GM12878 (cell line): ENCODE measurements at regions not wholly inside any gene's neighbourhood (a gene's known extent, or its start where the extent isn't known, plus 50 kb on each side); places are given as distances from the start of the nearest gene placed in this dataset.

Source experiments
- ATAC-seq: fragments of 200-7000 bp; cut with Tn5 transposase; 3 replicates; pipeline ENCODE4 v1.9.1; 2020; ENCODE audit warnings: mild to moderate bottlenecking, moderate library complexity
- BruUV-seq: library from RNA; stranded (reverse); fragments of 400-500 nt; replicated peaks from 2 replicates; lab custom pipeline; 2021; lab: Mats Ljungman, UMichigan
- CTCF ChIA-PET: fragments of 300-600 bp; sonication (Branson Sonifier 250); formaldehyde crosslinking; extraction: SDS; loops from one replicate; lab custom pipeline; 2021; ENCODE audit warnings: inconsistent platforms; lab: Yijun Ruan, JAX
- POLR2A ChIA-PET: fragments of 350-600 bp; formaldehyde crosslinking; extraction: SDS; loops from one replicate; lab custom pipeline; 2021; ENCODE audit warnings: inconsistent platforms; lab: Charles Lee
- RAD21 ChIA-PET: fragments of 300-600 bp; sonication (Branson Sonifier 250); formaldehyde crosslinking; loops from one replicate; lab custom pipeline; 2023; ENCODE audit warnings: antibody characterized with exemption; ENCODE audit not compliant: unreplicated experiment; lab: Charles Lee
- SMC1A ChIA-PET: fragments of 300-600 bp; sonication (Branson Sonifier 250); formaldehyde crosslinking; loops from one replicate; lab custom pipeline; 2023; ENCODE audit not compliant: unreplicated experiment, uncharacterized antibody; lab: Charles Lee
- DNase-seq: peaks from one replicate; pipeline ENCODE4 v3.0.0-alpha.2; 2011; ENCODE audit warnings: low read depth, low spot score
- FAIRE-seq: peaks from 3 replicates; lab custom pipeline; 2011; peaks lifted over from hg19 to GRCh38; lab: Jason Lieb, UNC
- H2AFZ ChIP-seq: 2 replicates; pipeline ENCODE4 v1.6.0; 2011; ENCODE audit warnings: low read depth, low read length, control low read depth; ENCODE audit not compliant: control insufficient read depth
- H3K27ac ChIP-seq: 2 replicates; pipeline ENCODE4 v1.5.1; 2011; ENCODE audit warnings: control low read depth; ENCODE audit not compliant: control insufficient read depth, insufficient read depth
- H3K27me3 ChIP-seq, 2 experiments: replicated peaks in 1 of 2; 2 replicates each; pipeline versions ENCODE4 v1.6.0 to v1.6.1; 2011; ENCODE audit warnings: low read length in 1 of 2; ENCODE audit not compliant: control insufficient read depth in 2 of 2, insufficient read depth in 2 of 2
- H3K36me3 ChIP-seq, 2 experiments: 2 replicates each; pipeline ENCODE4 v1.5.1; 2011; ENCODE audit warnings: low read length in 1 of 2; ENCODE audit not compliant: control insufficient read depth in 2 of 2, insufficient read depth in 2 of 2
- H3K4me1 ChIP-seq: 2 replicates; pipeline ENCODE4 v1.6.1; 2011; ENCODE audit warnings: mild to moderate bottlenecking, low read length, moderate library complexity, mixed read lengths; ENCODE audit not compliant: control insufficient read depth, insufficient read depth
- H3K4me2 ChIP-seq: 2 replicates; pipeline ENCODE4 v1.6.0; 2011; ENCODE audit warnings: control low read depth; ENCODE audit not compliant: control insufficient read depth, insufficient read depth
- H3K4me3 ChIP-seq: fragments of 200-600 bp; sonication (generic); 2 replicates; pipeline ENCODE4 v1.5.1; 2016
- H3K79me2 ChIP-seq: 2 replicates; pipeline ENCODE4 v1.6.0; 2011; ENCODE audit warnings: low read length; ENCODE audit not compliant: control insufficient read depth, insufficient read depth
- H3K9ac ChIP-seq: 2 replicates; pipeline ENCODE4 v1.8.0; 2011; ENCODE audit warnings: low read length, control low read depth, mixed read lengths; ENCODE audit not compliant: control insufficient read depth, insufficient read depth
- H3K9me3 ChIP-seq: replicated peaks from 3 replicates; pipeline ENCODE4 v1.5.1; 2011; ENCODE audit warnings: mild to moderate bottlenecking, low read length; ENCODE audit not compliant: control insufficient read depth, insufficient read depth
- H4K20me1 ChIP-seq: 2 replicates; pipeline ENCODE4 v1.6.0; 2011; ENCODE audit not compliant: control insufficient read depth, insufficient read depth
- ATF2 ChIP-seq: IDR thresholded peaks from 2 replicates; pipeline ENCODE4 v1.6.1; 2012; ENCODE audit warnings: low read length, inconsistent platforms
- CBFB ChIP-seq: IDR thresholded peaks from 2 replicates; pipeline ENCODE4 v1.6.1; 2016; ENCODE audit warnings: antibody characterized with exemption, low read depth
- CREB1 ChIP-seq: IDR thresholded peaks from 2 replicates; pipeline ENCODE4 v1.6.1; 2012; ENCODE audit warnings: low read depth, mild to moderate bottlenecking, inconsistent platforms
- ESRRA ChIP-seq: IDR thresholded peaks from 2 replicates; pipeline ENCODE4 v1.6.1; 2012; ENCODE audit warnings: mild to moderate bottlenecking, low read length, improper control_type of control experiment
- FOS ChIP-seq: IDR thresholded peaks from 3 replicates; pipeline ENCODE4 v1.6.1; 2011; ENCODE audit warnings: borderline replicate concordance; ENCODE audit not compliant: insufficient read length; ENCODE audit errors: extremely low read depth
- IKZF2 ChIP-seq, 2 experiments: fragments of 450-650 bp; IDR thresholded peaks; 2 replicates each; pipeline ENCODE4 v1.6.1; 2017; ENCODE audit warnings: mild to moderate bottlenecking in 2 of 2, moderate library complexity in 2 of 2
- KAT2A ChIP-seq: conservative IDR thresholded peaks from 2 replicates; pipeline ENCODE4 v1.6.1; 2011; ENCODE audit warnings: low read depth, low read length; ENCODE audit not compliant: control insufficient read depth
- MYC ChIP-seq: IDR thresholded peaks from 2 replicates; pipeline ENCODE4 v1.6.1; 2011; ENCODE audit warnings: mild to moderate bottlenecking, low read length, moderate library complexity, inconsistent platforms; ENCODE audit not compliant: insufficient read depth, insufficient replicate concordance, insufficient read length, severe bottlenecking
- PRDM15 ChIP-seq: fragments of 450-650 bp; formaldehyde crosslinking; IDR thresholded peaks from 2 replicates; pipeline ENCODE4 v1.4.0; 2020; ENCODE audit warnings: mild to moderate bottlenecking, moderate library complexity
- SKIL ChIP-seq: fragments of 450-650 bp; IDR thresholded peaks from 2 replicates; pipeline ENCODE4 v1.6.1; 2017; ENCODE audit warnings: mild to moderate bottlenecking, low read depth, inconsistent platforms; ENCODE audit not compliant: poor library complexity, severe bottlenecking
- TAF1 ChIP-seq: IDR thresholded peaks from 2 replicates; pipeline ENCODE4 v1.6.1; 2011; ENCODE audit warnings: mild to moderate bottlenecking, low read depth, low read length, borderline replicate concordance
- USF2 ChIP-seq: IDR thresholded peaks from 2 replicates; pipeline ENCODE4 v1.6.1; 2011; ENCODE audit warnings: low read depth, low read length, improper control_type of control experiment, borderline replicate concordance
- WGBS: methylation state at CpG from one replicate; pipeline ENCODE4 v1.1.6; 2016; ENCODE audit warnings: low lambda C conversion rate; ENCODE audit not compliant: insufficient replicate concordance, insufficient coverage; ENCODE audit errors: missing lambda C conversion rate; 5-methylcytosine and 5-hydroxymethylcytosine counted together
- in situ Hi-C: fragments of 300-500 bp; cut with MboI; formaldehyde crosslinking; loops from 9 replicates; pipeline ENCODE4 v1.14.3; 2018; ENCODE audit warnings: mixed read lengths
- intact Hi-C: fragments of 100-400 bp; cut with micrococcal nuclease; formaldehyde crosslinking; loops from one replicate; pipeline ENCODE4 v1.14.2; 2022; ENCODE audit not compliant: unreplicated experiment
- TF ChIP-seq, protein P1 (sequence below): fragments of 450-650 bp; IDR thresholded peaks from 2 replicates; pipeline ENCODE4 v1.6.1; 2014; ENCODE audit warnings: mild to moderate bottlenecking

- no peak for TF ChIP-seq USF2
- TF ChIP-seq FOS: no peak
- no peak for TF ChIP-seq IKZF2 (IDR thresholded peaks at IDR 0.05)
These were observed 514.3 kb upstream of the ADARB2 start (continued) for GRCh38 chr10:2251631-2252030.

GRCh38 chr10:2246747-2247146 is 509.4 kb upstream of the ADARB2 start:
- DNase-seq (no peak), FAIRE-seq (no peak), ATAC-seq (no peak)
- no peaks in the 10 kb centered on the region for H4K20me1 ChIP-seq
- no peaks in the 10 kb centered on the region for H3K27me3 ChIP-seq
- ChIA-PET POLR2A (no interaction called here), SMC1A (no interaction called here), CTCF (no interaction called here), RAD21 (no interaction called here)
- in situ Hi-C loops: no loop called here
- H3K4me2 ChIP-seq: no peak overlapping the region
- intact Hi-C loops: no loop called here
- H3K4me3 ChIP-seq: no peak overlapping the region
- BruUV-seq: no TSS peak
- H3K79me2 ChIP-seq: no peaks in the 10 kb centered on the region
- no peak overlapping the region for H3K27ac ChIP-seq
- no peaks in the 10 kb centered on the region for H3K36me3 ChIP-seq
- WGBS: 18% methylated on average over 5 of the region's 5 CpGs
- H3K4me1 ChIP-seq: no peaks in the 10 kb centered on the region
- H3K9me3 ChIP-seq: no peaks in the 10 kb centered on the region; the same call in 2 of the 3 replicates
- H3K9ac ChIP-seq: no peak overlapping the region
- no peak overlapping the region for H2AFZ ChIP-seq
- TF ChIP-seq MYC: no peak
- no peak for TF ChIP-seq ESRRA
- TF ChIP-seq, protein P1, sequence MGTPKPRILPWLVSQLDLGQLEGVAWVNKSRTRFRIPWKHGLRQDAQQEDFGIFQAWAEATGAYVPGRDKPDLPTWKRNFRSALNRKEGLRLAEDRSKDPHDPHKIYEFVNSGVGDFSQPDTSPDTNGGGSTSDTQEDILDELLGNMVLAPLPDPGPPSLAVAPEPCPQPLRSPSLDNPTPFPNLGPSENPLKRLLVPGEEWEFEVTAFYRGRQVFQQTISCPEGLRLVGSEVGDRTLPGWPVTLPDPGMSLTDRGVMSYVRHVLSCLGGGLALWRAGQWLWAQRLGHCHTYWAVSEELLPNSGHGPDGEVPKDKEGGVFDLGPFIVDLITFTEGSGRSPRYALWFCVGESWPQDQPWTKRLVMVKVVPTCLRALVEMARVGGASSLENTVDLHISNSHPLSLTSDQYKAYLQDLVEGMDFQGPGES: no peak
- no peak for TF ChIP-seq CREB1
- no peak for TF ChIP-seq PRDM15 (CRISPR knock-in tag)
- TF ChIP-seq KAT2A: no peak
- TF ChIP-seq SKIL: no peak
- no peak for TF ChIP-seq ATF2
- TF ChIP-seq TAF1: no peak
- no peak for TF ChIP-seq CBFB
